ENCODE measurements at regions not wholly inside any gene's neighbourhood (a gene's known extent, or its start where the extent isn't known, plus 50 kb on each side); places are given as distances from the start of the nearest gene placed in this dataset.

DNA sequence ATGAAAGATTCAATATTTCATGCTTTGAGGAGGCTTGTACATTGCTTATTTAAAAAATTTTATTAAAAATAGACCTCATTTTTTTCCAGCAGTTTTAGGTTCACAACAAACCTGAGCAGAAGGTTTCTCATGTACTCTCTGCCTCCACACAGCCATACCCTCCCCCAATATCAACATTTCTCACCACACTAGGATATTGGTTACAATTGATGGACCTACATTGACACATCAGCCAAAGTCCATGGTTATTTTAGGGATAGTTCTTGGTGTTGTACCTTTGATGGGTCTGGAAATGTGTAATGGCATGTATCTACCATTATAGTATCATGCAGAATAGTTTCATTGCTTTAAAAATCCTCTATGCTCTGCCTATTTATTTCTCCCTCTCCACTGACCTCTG lies 611.0 kb downstream of the KCTD8 start:
- no peak for DNase-seq

DNA sequence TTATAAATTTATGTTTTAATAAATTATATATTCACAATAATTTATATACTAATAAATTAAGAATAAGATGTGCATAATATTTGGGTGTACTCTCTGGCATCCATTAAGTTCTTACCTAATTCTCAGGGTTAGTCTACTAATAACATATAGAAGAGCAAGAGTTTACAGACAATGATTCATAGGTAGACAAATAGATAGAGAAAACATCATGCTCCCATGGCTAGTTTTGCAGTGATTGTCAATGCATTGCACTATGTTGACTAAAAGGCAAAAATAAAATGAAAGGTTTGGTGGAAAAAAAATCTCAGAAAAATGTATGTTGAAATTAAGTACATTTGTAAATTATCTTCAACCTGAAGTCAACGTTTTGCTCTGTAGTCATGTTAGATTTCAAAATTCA lies 606.0 kb downstream of the KCTD8 start:
- no peak for DNase-seq

DNA sequence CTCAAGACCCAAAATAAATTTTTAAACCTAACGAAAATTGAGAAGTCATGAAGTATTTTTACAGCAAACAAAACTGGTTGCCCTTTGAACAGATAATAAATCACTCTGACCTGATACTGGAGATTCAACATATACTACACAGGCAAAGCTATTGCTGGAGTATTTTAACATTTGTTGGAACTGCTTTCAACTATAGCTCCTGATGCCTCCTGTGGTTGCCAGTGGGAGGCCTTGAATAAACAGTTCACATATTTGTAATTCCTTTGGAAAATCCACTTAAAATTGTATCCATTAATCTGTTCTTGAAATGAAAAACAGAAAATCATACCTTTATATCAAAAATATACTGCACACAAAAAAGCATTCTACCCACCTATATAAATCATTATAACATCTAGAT lies 605.1 kb downstream of the KCTD8 start:
- no peak for DNase-seq

DNA sequence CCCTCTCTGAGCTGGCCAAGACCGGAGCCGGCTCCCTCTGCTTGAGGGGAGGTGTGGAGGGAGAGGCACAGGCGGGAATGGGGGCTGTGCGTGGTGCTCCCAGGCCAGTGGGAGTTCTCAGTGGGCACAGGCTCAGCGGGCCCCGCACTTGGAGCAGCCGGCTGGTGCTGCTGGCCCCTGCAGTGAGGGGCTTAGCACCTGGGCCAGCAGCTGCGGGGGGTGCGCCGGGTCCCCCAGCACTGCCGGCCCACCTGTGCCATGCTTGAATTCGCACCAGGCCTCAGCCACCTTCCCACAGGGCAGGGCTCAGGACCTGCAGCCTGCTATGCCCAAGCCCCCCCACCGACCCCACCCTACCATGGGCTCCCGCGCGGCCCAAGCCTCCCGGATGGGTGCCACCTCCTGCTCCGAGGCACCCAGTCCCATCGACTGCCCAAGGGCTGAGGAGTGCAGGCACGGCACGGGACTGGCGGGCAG lies 602.5 kb downstream of the KCTD8 start:
- DNase-seq, result no peak

DNA sequence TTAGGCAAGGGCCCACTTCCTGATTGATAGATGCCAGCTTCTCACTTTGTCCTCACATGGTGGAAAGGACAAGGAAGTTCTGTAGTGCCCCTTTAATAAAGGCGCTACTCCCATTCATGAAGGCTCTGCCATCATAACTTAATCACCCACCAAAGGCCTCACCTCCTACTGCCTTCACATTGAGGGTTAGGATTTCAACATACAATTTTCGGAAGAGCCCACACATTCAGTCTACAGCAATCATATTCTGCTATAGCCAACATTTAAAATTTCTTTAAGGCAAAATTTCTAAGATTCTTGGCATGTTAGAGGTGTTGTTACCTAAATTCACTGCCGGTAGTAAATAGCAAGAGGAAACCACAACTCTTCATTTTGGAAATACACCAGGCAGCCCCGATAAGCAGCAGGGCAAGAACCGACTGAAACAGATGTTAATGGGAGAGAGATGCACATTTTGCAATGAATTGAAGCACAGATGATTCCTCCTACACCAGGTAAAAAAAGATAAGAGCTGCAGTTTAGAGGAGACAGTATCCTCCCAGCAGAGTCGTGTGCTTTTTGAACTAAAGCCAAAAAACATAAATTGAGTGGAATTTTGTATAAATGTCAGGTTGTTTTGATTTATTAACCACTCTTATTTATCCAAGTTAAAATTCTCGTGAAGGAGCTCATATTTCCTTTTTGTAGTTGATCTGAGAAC lies 594.9 kb downstream of the KCTD8 start:
- DNase-seq, result no peak

DNA sequence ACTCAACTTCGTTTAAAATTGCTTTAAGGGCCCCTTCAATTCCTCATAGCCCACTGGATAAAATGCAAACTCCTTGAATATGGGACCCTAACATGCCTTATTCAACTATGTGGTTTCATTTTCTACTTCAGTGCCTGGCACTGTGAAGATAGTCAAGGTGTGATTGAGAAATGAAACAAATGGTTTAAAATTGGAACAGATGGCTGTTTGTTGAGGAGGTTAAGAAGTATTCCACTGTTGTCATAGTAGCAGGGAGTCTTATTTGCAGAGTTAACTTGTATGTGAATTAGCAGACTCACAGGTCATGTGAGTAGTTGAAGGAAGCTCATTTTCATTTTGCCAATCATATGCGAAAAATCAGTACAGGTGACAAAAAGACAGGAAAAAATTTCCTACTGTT lies 593.3 kb downstream of the KCTD8 start:
- DNase-seq, result no peak

DNA sequence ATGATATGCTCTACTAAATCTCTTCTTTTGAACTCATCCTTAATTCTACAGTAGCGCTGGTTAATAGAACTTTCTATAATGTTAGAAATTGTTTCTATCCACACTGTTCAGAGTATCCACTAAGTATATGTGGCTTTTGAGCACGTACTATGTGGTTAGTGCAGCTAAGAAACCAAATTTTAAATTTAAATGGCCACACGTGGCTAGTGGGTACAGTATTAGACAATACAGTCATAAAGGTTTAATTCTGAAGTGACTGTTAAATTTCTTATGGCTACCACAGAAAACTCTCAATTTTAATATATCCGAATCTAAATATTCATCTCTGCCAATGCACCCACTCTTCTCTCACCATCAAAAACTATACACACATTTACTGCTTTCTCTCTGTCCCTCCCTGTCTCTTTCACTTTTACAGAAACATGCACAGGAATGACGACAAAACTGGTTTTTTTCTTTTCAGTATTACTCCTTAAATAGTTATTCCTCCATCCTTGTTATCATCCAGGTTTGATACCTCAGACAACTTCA lies 583.9 kb downstream of the KCTD8 start:
- DNase-seq, result no peak

DNA sequence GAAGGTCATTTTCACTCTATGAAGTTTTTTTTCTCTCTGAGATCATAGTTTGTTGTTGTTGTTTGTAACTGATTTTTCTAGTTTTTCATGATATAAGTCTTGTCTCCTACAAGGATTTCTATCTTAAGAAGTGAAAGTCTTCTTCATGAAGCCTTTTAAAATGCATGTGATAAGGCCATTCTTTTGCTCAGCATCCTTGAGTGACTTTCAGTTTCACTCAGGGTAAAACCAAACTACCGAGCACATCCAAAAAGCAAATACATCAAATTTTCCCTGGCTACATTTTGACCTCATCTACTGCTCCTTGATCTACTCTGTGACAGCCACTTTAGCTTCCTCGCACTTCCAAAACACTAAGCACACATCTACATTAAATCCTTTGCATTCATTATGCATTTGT lies 580.7 kb downstream of the KCTD8 start:
- DNase-seq, result no peak

DNA sequence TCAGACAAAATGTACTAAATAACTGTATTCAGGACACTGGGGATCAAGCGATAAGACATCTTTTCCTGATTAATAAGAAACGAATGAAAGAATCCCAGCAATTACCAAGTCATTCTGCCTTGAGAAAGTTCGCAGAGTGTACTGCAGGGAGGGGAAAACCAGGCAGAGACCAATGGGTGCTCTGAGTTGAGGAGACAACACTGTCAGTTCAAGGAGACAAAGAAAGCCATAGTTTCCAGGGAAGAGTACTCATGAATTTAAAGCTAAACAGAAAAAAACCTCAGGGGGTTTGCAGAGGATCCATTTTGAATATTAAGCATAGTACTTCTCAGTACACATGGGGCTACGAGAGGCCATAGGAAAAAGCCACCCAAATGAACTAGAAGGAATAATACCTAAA lies 573.0 kb downstream of the KCTD8 start:
- no peak for DNase-seq

DNA sequence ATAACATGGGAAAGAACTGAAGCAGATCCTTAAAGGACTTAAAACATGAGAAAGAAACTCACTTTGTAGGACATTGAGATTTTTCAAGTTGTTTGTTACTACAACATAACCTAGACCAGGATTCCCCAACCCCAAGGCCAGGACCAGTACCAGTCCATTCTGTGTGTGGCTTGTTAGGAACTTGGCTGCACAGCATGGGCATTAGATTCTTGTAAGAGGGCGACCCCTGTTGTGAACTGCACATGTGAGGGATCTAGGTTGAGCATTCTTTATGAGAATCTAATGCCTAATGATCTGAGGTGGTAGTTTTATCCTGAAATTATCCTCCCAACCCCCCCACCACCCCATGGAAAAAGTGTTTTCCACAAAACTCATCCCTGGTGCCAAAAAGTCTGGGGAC lies 566.1 kb downstream of the KCTD8 start:
- no peak for DNase-seq

DNA sequence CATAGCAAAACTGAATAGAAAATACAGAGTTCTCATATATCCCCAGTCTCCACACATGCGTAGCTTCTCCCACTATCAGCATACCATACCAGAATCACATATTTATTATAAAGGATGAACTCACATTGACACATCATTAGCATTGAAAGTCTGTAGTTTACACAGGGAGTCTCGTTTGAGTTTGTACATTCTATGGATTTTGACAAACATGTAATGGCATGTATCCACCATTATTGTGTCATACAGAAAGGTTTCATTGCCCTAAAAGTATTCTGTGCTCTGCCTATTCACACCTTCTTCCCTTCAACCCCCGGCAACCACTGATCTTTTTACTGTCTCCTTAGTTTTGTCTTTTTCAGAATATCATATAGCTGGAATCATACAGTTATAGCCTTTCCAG lies 562.4 kb downstream of the KCTD8 start:
- DNase-seq, result no peak

DNA sequence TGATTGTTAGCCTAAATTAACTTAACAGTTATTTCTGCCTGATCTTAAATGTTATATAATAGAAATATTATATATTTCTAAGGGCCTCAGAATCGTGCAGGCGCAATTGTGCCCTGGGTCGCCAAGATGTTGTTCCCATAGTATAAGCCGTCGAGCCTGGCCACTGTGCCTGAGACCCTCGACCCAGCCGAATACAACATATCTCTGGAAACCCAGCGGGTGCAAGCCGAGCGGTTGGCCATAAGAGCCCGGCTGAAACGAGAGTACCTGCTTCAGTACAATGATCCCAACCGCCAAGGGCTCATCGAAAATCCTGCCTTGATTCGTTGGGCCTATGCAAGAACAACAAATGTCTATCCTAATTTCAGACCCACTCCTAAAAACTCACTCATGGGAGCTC lies 549.8 kb downstream of the KCTD8 start:
- DNase-seq, result no peak

DNA sequence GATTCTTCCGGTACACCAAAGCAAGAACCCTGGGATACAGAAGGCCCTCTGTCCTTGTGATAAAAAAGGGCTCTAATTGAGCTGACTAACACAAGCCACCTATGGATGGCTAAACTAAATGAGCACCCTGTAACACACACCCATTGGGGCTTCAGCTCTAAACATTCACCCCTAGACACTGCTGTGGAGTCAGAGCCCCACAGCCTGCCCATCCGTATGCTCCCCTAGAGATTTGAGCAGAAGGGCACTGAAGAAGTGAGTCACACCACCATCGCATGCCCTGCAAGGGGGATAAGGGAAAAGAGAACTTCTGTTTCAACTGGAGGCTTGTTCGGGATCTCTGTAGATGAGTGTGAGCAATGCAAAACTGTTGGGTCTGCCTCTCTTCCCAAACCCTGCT lies 545.2 kb downstream of the KCTD8 start:
- DNase-seq, result no peak

DNA sequence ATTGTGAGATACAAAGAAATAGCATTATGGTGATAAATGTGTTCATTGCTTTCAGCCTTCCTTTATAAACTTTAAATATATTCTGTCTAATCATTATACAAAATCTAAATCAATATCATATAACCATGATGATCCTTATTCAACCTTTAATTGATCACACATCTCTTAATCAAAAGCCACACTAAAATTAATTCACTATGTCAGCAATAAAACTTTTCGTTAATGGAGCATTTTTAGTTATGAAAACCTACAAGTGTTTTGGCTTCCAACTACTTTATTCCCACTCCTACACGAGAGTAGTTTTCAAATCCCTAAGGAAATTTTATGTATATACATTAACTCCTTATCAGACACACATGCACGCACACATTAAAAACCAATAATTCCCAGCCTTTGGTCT lies 530.2 kb downstream of the KCTD8 start:
- no peak for DNase-seq

DNA sequence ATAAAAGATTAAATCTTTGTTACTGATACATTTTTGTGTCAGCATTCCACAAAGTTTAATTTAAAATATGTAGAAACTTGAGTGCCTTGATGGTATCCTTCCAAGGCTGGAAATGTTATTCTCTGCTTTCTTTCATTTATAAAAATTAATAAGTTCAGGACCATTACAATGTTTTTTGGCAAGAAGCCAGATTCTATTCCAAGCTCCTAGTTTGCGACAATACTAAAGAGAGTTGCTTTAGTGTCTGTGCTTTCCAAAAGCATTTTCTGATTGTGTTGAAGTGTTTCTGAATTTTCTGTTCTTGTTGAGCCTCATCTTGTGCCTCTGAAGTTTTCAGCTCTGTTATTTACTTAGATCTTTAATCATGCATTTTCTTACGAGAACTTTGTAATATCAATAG lies 516.2 kb downstream of the KCTD8 start:
- DNase-seq, result no peak

DNA sequence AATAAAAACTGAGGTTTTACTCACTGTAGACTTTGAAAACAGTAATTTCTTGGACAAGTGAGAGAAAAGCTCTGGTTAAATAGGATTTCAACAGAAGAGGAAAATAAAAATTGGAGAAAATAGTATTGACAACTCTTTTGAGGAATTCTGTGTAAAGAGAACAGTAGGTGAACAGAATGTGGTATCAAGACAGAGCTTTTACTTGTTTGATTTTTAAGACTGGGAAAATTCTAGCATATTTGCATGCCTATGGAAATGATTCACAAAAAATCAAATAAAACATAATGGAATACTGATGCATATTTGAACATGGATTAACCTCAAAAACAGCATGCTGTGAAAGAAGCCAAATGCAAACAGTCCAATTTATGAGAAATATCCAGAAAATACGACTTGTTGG lies 504.6 kb downstream of the KCTD8 start:
- no peak for DNase-seq

DNA sequence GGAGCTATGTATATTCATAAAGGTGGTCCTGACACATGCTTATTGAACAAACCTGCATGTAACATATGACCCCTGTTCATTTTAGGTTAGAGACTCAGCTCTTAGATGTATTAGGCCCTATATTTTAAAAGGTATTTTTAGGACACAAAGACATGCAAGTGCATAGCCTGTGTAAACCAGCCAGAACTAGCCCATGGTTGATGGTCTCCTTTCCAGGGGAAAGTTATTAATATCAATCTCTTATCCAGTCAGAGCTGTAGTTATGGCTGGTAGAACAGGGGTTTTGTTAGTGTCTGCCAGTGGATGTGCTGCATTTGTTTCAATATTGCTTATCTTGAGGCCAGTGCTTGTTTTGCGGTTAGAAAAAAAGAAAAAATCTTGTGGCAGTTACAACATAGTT lies 488.6 kb downstream of the KCTD8 start:
- DNase-seq, result no peak

DNA sequence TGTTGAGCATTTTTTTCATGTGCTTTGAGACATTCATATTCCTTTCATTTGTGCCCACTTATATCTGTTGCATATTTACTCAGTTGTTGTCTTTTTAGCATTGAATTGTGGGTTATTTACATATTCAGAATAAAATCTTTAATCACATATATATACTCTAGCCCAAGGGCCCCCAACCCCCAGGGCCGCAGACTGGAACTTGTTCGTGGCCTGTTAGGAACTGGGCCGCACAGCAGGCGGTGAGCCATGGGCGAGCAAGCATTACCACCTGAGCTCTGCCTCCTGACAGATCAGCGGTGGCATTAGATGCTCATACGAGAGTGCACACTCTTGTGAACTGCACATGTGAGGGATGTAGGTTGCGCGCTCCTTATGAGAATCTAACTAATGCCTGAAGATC lies 480.6 kb downstream of the KCTD8 start:
- no peak for DNase-seq

DNA sequence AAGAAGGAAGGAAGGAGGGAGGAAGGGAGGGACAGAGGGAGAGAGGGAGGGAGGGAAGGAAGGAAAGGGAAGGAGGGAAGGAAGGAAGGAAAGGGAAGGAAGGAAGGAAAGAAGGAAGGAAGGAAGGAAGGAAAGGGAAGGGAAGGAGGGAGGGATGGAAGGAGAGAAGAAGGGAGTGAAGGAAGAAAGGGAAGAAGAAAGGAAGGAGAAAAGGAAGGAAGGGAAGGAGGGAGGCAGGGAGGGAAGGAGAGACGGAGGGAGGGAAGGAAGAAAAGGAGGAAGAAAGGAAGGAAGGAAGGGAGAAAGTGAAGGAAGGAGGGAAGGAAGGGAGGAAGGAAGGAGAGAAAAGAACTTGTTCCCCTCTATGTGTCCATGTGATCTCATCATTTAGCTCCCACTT lies 465.0 kb downstream of the KCTD8 start:
- no peak for DNase-seq

DNA sequence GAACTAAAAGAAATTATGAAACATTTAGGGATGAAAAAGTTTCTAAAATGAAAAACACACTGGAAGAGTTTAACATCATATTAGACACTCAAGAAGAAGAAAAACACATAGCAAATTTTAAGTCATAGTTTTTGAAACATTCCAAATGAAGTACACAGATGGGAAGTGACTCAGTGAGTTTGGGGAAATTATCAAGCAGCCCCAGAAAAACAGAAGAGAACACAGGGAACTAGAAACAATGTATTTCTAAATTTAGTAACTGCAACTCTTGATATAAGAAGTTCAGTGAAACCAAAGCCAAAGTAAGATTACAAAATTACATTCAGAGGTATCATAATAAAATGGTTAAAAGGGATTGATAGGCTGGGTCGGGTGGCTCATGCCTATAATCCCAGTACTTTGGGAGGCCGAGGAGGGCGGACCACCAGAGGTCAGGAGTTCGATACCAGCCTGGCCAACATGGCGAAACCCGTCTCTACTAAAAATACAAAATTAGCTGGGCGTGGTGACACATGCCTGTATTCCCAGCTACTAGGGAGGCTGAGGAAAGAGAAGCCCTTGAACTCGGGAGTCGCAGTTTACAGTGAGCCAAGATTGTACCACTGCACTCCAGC lies 461.2 kb downstream of the KCTD8 start:
- DNase-seq, result no peak

DNA sequence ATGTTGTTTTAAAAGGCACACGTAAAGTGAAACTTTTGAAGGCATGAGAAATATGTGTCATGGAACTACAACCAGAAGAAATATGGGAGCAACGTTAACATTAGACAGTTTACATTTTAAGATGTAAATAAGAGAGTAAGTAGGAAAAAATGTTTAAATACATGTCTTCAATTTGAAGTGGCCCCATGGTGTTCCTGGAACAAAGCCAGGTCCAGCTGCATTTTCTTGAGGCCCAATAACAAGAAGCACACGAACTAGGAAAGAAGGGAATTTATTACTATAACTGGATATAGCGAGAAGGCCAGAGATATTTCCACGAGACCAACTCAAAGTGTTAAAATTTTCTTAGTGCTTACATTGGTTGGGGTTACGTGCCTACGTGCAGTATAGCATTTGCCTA lies 458.1 kb downstream of the KCTD8 start:
- no peak for DNase-seq

DNA sequence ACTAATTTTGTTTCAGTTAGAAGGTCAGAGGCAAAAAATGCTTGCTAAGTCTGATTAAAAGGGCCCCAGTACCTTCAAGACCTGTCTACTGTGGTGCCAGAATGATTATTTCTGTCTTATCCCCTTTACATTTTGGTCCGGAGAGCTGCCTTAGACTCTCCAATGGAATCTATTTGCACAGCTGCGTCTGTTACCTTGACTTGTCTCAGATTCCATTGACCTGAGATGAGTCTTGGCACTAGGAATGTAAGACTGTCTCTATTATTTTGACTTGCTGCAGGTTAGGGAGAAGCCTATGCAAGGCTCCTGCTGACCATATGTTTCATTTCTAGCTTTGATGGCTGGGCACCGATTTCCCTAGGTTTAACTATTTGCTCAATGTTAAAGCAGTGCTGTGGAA lies 457.6 kb downstream of the KCTD8 start:
- DNase-seq, result no peak

DNA sequence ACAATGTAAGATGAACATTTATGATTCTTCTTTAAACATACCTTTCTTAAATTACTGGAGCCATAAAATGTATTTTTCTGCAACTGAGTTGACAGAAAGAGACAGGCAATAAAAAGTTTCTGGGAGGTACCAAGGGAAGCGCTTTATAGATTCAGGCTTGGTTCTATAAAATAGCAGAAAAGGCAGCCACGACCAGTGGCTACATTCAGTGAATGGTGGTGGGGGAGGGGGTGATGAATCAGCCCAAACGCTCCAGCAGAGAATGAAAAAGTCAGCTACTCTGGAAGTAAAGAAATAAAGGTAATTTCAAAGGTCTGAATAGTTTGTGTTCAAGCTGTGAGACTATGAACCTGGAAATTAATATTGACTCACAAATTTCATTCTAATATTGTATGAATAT lies 456.1 kb downstream of the KCTD8 start:
- no peak for DNase-seq

DNA sequence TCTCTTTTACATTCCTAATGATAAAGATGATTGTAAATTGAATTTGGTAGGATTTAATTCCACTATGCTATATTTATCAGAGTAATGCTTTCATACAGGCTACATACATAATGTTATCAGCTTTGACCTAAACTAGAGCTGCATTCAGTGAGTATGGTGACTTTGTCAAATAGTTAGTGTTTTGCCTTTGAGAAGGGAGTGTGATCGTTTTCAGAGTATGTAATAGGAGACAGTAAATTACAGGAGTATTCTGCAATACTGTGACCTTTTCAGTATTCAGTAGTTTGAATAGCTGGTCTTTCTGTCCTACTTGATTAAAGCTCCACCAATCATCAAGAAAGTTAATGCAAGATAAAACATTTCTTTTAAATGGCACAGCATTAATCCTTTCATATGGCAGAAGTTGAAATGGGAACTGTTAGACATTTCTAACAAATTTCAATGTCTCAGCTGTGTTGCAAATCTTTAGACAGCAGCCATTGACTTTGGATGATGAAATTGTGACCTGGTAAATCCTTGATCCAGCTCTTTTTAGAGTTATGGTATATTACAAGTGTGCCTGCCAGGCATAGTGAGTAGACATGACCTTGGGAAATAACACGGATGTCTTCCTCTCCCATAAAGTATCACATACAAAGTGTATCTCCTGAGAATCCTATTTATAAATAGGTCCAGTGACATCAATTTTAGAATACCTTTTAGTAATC lies 455.3 kb downstream of the KCTD8 start:
- no peak for DNase-seq

All from inflammatory macrophage treated with lipopolysaccharide for 4 hours (primary cell).